Ascending aorta (tissue), 2 donors: ENCODE measurements at regions not wholly inside any gene's neighbourhood (a gene's known extent, or its start where the extent isn't known, plus 50 kb on each side); places are given as distances from the start of the nearest gene placed in this dataset.

ENCODE experiments used
- DNase-seq, 2 donors: peaks; one replicate each; pipeline ENCODE4 v3.0.0-alpha.2; 2019; ENCODE audit warnings: low spot score in 2 of 2
- H3K27ac ChIP-seq, 2 donors: fragments of 200-600 bp; sonication (generic); one replicate each; pipeline ENCODE4 v1.5.1; 2016 to 2017; ENCODE audit warnings: mild to moderate bottlenecking in 1 of 2
- H3K27me3 ChIP-seq: fragments of 200-600 bp; sonication (generic); one replicate; pipeline ENCODE4 v1.5.1; 2017
- H3K36me3 ChIP-seq, 2 donors: fragments of 200-600 bp; sonication (generic); one replicate each; pipeline ENCODE4 v1.5.1; 2016
- H3K4me1 ChIP-seq, 2 donors: fragments of 200-600 bp; sonication (generic); one replicate each; pipeline ENCODE4 v1.5.1; 2016 to 2017; ENCODE audit warnings: mild to moderate bottlenecking in 1 of 2
- H3K4me3 ChIP-seq, 2 donors: fragments of 200-600 bp; sonication (generic); one replicate each; pipeline ENCODE4 v1.5.1; 2016 to 2017; ENCODE audit warnings: mild to moderate bottlenecking in 1 of 2
- H3K9me3 ChIP-seq, 2 donors: fragments of 200-600 bp; sonication (generic); one replicate each; pipeline ENCODE4 v1.5.1; 2016
- intact Hi-C: fragments of 100-400 bp; cut with DNase I; formaldehyde crosslinking; loops from one replicate; pipeline ENCODE4 v1.15.1; 2023
- TF ChIP-seq, protein P1 (sequence below), 3 experiments: fragments of 200-600 bp in 2 of 3; fragments of 450-650 bp in 1 of 3; sonication (generic) in 2 of 3; IDR thresholded peaks; one replicate each; pipeline ENCODE4 v1.5.1; 2016 to 2019; ENCODE audit warnings: antibody characterized with exemption in 3 of 3, mild to moderate bottlenecking in 1 of 3, moderate library complexity in 1 of 3

GRCh38 chr1:63034256-63034655 is 250.3 kb downstream of the ATG4C start:
- TF ChIP-seq, protein P1, sequence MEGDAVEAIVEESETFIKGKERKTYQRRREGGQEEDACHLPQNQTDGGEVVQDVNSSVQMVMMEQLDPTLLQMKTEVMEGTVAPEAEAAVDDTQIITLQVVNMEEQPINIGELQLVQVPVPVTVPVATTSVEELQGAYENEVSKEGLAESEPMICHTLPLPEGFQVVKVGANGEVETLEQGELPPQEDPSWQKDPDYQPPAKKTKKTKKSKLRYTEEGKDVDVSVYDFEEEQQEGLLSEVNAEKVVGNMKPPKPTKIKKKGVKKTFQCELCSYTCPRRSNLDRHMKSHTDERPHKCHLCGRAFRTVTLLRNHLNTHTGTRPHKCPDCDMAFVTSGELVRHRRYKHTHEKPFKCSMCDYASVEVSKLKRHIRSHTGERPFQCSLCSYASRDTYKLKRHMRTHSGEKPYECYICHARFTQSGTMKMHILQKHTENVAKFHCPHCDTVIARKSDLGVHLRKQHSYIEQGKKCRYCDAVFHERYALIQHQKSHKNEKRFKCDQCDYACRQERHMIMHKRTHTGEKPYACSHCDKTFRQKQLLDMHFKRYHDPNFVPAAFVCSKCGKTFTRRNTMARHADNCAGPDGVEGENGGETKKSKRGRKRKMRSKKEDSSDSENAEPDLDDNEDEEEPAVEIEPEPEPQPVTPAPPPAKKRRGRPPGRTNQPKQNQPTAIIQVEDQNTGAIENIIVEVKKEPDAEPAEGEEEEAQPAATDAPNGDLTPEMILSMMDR (IDR thresholded peaks at IDR 0.05), result no peak
- Histone ChIP-seq H3K36me3 (no peaks in the 10 kb centered on the region), H3K9me3 (no peaks in the 10 kb centered on the region), H3K27ac (no peak overlapping the region), H3K27me3 (no peaks in the 10 kb centered on the region), H3K4me1 (no peaks in the 10 kb centered on the region), H3K4me3 (no peak overlapping the region)
- intact Hi-C loops, result no loop called here
- DNase-seq, result no peak

- Histone ChIP-seq H3K4me3 (no peak overlapping the region), H3K27ac (no peak overlapping the region), H3K27me3 (no peaks in the 10 kb centered on the region), H3K36me3 (no peaks in the 10 kb centered on the region), H3K4me1 (no peaks in the 10 kb centered on the region), H3K9me3 (no peaks in the 10 kb centered on the region)
- no peak for DNase-seq
- intact Hi-C loops, result no loop called here
- TF ChIP-seq, protein P1 (IDR thresholded peaks at IDR 0.05), result no peak
Observed at GRCh38 chr1:63038586-63038985, 254.7 kb downstream of the ATG4C start.

- no peak for DNase-seq
- Histone ChIP-seq H3K4me1 (no peaks in the 10 kb centered on the region), H3K4me3 (no peak overlapping the region), H3K27ac (no peak overlapping the region), H3K36me3 (no peaks in the 10 kb centered on the region), H3K9me3 (no peaks in the 10 kb centered on the region), H3K27me3 (no peaks in the 10 kb centered on the region)
- intact Hi-C loops, result no loop called here
- TF ChIP-seq, protein P1 (IDR thresholded peaks at IDR 0.05), result no peak
Observed at GRCh38 chr1:63041660-63042059, 257.7 kb downstream of the ATG4C start.

- TF ChIP-seq, protein P1 (IDR thresholded peaks at IDR 0.05), result no peak
- H3K27ac ChIP-seq, result no peak overlapping the region
- H3K36me3 ChIP-seq, result no peaks in the 10 kb centered on the region
- no peaks in the 10 kb centered on the region for H3K9me3 ChIP-seq
- no peak for DNase-seq
- H3K4me3 ChIP-seq, result no peak overlapping the region
- no peaks in the 10 kb centered on the region for H3K4me1 ChIP-seq
- intact Hi-C loops, result no loop called here
- H3K27me3 ChIP-seq, result no peaks in the 10 kb centered on the region
Observed at GRCh38 chr1:63042278-63042677, 258.3 kb downstream of the ATG4C start.

- no peak overlapping the region for H3K27ac ChIP-seq
- intact Hi-C loops, result no loop called here
- DNase-seq, result no peak
- no peak overlapping the region for H3K4me3 ChIP-seq
- H3K36me3 ChIP-seq, result no peaks in the 10 kb centered on the region
- TF ChIP-seq, protein P1 (IDR thresholded peaks at IDR 0.05), result no peak
- no peaks in the 10 kb centered on the region for H3K27me3 ChIP-seq
- no peaks in the 10 kb centered on the region for H3K4me1 ChIP-seq
- H3K9me3 ChIP-seq, result no peaks in the 10 kb centered on the region
Observed at GRCh38 chr1:63046539-63046938, 262.6 kb downstream of the ATG4C start.

DNA sequence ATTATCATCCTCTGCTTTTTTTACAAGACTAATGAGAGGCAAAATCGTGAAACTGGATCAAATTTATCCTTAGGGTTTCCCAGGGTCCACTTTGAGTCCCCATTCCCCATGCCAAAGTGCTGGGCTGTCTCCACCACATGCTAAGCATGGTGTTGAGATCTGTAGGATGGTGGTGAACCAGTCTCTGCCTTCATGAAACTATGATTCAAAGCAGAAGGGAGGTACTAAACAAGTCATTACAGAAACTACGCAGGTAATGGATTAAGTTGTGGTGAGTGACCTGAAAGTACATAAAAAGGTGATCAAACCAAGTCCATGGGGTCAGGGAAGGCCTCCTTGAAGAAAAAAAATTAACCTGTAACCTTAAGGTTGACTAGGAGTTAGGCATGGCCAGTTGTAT is 265.2 kb downstream of the ATG4C start:
- H3K27me3 ChIP-seq, result no peaks in the 10 kb centered on the region
- H3K9me3 ChIP-seq, result no peaks in the 10 kb centered on the region
- TF ChIP-seq, protein P1 (IDR thresholded peaks at IDR 0.05), result no peak
- no peaks in the 10 kb centered on the region for H3K4me1 ChIP-seq
- no peak for DNase-seq
- no peak overlapping the region for H3K4me3 ChIP-seq
- no peak overlapping the region for H3K27ac ChIP-seq
- intact Hi-C loops, result no loop called here
- H3K36me3 ChIP-seq, result no peaks in the 10 kb centered on the region
